ENCODE measurements at regions not wholly inside any gene's neighbourhood (a gene's known extent, or its start where the extent isn't known, plus 50 kb on each side); places are given as distances from the start of the nearest gene placed in this dataset.

DNA sequence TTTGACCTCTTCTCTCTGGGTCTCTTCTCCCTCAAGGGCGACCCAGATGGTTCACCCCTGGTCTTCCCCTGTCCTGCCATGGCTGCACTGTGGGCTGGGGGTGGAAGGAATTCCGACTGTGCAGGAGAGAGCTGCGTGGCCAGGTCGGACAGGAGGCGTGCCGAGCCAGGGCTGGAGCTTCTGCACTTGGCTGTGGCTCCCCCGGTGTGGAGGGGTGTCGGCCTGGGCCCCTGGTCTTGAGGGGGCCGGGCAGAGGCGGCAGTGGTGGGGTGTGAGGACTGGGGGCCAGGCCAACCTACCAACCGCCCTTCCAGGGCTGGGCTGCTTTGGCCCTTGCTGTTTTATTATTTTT, 74.9 kb upstream of the SHH start:
- WGBS: 90% methylated on average over 11 of the region's 11 CpGs
- TF ChIP-seq, protein P1, sequence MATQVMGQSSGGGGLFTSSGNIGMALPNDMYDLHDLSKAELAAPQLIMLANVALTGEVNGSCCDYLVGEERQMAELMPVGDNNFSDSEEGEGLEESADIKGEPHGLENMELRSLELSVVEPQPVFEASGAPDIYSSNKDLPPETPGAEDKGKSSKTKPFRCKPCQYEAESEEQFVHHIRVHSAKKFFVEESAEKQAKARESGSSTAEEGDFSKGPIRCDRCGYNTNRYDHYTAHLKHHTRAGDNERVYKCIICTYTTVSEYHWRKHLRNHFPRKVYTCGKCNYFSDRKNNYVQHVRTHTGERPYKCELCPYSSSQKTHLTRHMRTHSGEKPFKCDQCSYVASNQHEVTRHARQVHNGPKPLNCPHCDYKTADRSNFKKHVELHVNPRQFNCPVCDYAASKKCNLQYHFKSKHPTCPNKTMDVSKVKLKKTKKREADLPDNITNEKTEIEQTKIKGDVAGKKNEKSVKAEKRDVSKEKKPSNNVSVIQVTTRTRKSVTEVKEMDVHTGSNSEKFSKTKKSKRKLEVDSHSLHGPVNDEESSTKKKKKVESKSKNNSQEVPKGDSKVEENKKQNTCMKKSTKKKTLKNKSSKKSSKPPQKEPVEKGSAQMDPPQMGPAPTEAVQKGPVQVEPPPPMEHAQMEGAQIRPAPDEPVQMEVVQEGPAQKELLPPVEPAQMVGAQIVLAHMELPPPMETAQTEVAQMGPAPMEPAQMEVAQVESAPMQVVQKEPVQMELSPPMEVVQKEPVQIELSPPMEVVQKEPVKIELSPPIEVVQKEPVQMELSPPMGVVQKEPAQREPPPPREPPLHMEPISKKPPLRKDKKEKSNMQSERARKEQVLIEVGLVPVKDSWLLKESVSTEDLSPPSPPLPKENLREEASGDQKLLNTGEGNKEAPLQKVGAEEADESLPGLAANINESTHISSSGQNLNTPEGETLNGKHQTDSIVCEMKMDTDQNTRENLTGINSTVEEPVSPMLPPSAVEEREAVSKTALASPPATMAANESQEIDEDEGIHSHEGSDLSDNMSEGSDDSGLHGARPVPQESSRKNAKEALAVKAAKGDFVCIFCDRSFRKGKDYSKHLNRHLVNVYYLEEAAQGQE (IDR thresholded peaks at IDR 0.05): no peak
- TF ChIP-seq YY1 (IDR thresholded peaks at IDR 0.05): no peak
- TF ChIP-seq NR2F2 (IDR thresholded peaks at IDR 0.05): no peak
- no peak for TF ChIP-seq HNF4G (IDR thresholded peaks at IDR 0.05)
- TF ChIP-seq SP1 (IDR thresholded peaks at IDR 0.05): no peak
- no peak for TF ChIP-seq FOXA2 (IDR thresholded peaks at IDR 0.05)
- TF ChIP-seq GABPA (IDR thresholded peaks at IDR 0.05 in 1 of 2, conservative IDR thresholded peaks at IDR 0.05 in 1 of 2): no peak
- TF ChIP-seq JUND (IDR thresholded peaks at IDR 0.05): no peak
- no peak for TF ChIP-seq RAD21 (IDR thresholded peaks at IDR 0.05)
- TF ChIP-seq, protein P2, sequence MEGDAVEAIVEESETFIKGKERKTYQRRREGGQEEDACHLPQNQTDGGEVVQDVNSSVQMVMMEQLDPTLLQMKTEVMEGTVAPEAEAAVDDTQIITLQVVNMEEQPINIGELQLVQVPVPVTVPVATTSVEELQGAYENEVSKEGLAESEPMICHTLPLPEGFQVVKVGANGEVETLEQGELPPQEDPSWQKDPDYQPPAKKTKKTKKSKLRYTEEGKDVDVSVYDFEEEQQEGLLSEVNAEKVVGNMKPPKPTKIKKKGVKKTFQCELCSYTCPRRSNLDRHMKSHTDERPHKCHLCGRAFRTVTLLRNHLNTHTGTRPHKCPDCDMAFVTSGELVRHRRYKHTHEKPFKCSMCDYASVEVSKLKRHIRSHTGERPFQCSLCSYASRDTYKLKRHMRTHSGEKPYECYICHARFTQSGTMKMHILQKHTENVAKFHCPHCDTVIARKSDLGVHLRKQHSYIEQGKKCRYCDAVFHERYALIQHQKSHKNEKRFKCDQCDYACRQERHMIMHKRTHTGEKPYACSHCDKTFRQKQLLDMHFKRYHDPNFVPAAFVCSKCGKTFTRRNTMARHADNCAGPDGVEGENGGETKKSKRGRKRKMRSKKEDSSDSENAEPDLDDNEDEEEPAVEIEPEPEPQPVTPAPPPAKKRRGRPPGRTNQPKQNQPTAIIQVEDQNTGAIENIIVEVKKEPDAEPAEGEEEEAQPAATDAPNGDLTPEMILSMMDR (IDR thresholded peaks at IDR 0.05; ENCODE audit: low read depth, low read length, missing input control): no peak
- DNase-seq (ENCODE audit: low spot score): no peak
- no peak overlapping the region for H3K4me3 ChIP-seq (ENCODE audit: low read depth in 1 of 3, low read length in 3 of 3)
- H3K27me3 ChIP-seq (ENCODE audit: control insufficient read depth in 4 of 4, insufficient read depth in 4 of 4, low read length in 3 of 4): no peaks in the 10 kb centered on the region
- no peaks in the 10 kb centered on the region for H3K9me3 ChIP-seq (ENCODE audit: control insufficient read depth in 4 of 4, low read length in 3 of 4)
- H3K9ac ChIP-seq (ENCODE audit: low read depth in 1 of 2, low read length in 2 of 2): no peak overlapping the region
- no peak overlapping the region for H3K27ac ChIP-seq (ENCODE audit: low read depth in 1 of 2, low read length in 2 of 2)
- no peaks in the 10 kb centered on the region for H3K4me1 ChIP-seq (ENCODE audit: control insufficient read depth in 4 of 4, insufficient read depth in 4 of 4, low read length in 3 of 4)
- H3K36me3 ChIP-seq (ENCODE audit: control insufficient read depth in 4 of 4, insufficient read depth in 3 of 4, low read depth in 1 of 4, low read length in 3 of 4): no peaks in the 10 kb centered on the region

DNA sequence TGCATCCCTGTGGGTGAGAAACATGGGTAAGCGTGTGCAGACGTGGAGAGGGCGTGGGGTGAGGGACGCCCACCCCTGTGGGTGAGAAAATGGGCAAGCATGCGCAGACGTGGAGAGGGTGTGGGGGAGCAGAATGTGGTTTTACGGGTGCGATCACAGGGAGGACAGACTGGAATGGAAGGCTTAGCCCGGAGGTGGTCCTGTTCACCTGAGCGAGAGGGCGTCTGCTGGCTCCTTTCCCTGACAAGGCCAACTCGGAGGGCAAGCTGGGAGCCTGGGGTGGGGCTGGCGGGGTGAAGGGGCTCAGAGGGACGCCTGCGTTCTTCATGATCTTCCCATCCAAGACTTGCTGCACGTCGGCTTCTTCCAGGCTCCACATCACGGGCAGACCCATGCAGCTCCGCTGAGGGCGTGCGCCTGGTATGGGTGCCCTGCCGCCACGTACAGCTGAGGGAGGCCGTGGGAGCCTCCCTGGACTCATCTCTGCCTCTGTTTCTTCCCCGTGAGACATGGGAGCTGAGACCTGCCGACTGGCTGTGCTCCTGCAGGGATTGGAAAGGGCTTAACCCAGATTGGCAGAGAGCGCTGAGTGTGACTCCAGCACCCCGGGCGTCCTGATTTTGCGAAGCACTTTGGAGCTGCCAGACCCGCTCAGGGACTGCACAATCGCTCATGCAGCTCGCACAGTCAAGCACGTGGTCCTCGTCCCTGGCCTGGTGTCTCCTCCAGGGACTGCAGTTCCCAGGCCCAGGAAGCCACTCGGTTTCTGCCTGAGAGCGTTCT, 74.3 kb upstream of the SHH start:
- no peaks in the 10 kb centered on the region for H3K4me1 ChIP-seq (ENCODE audit: control insufficient read depth in 4 of 4, insufficient read depth in 4 of 4, low read length in 3 of 4)
- no peak overlapping the region for H3K4me3 ChIP-seq (ENCODE audit: low read depth in 1 of 3, low read length in 3 of 3)
- H3K27ac ChIP-seq (ENCODE audit: low read depth in 1 of 2, low read length in 2 of 2): no peak overlapping the region
- no peak for DNase-seq (ENCODE audit: low spot score)
- H3K9me3 ChIP-seq (ENCODE audit: control insufficient read depth in 4 of 4, low read length in 3 of 4): no peaks in the 10 kb centered on the region
- no peaks in the 10 kb centered on the region for H3K27me3 ChIP-seq (ENCODE audit: control insufficient read depth in 4 of 4, insufficient read depth in 4 of 4, low read length in 3 of 4)
- no peak for TF ChIP-seq FOXA2 (IDR thresholded peaks at IDR 0.05)
- TF ChIP-seq, protein P1 (IDR thresholded peaks at IDR 0.05): no peak
- TF ChIP-seq, protein P2 (IDR thresholded peaks at IDR 0.05; ENCODE audit: low read depth, low read length, missing input control): no peak
- no peaks in the 10 kb centered on the region for H3K36me3 ChIP-seq (ENCODE audit: control insufficient read depth in 4 of 4, insufficient read depth in 3 of 4, low read depth in 1 of 4, low read length in 3 of 4)
- 92% methylated on average over 37 of the region's 37 CpGs for WGBS
- no peak overlapping the region for H3K9ac ChIP-seq (ENCODE audit: low read depth in 1 of 2, low read length in 2 of 2)
